ENCODE measurements at regions not wholly inside any gene's neighbourhood (a gene's known extent, or its start where the extent isn't known, plus 50 kb on each side); places are given as distances from the start of the nearest gene placed in this dataset.
"Not testable (repeated sequence)": the region's sequence is repeated elsewhere in the genome, so short reads cannot be mapped to it uniquely, and the experiment has no call there.

DNA sequence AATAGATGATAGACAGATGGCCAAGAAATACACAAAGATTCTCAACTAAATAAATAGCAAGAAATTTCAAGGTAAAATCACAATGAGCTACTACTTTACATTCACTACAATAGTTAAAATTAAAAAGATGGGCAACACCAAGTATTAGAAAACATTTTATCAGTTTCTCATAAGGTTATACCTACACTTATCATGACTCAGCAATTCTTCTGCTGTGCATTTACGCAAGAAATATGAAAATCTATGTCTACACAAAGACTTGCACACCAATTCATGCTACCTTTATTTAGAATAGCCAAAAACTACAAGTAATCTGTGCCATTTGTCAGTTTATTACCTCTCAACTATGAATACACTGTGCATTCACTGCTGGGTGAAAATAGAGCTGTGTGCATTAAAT is 937.4 kb upstream of the NRXN1 start:
- FAIRE-seq, result no peak

DNA sequence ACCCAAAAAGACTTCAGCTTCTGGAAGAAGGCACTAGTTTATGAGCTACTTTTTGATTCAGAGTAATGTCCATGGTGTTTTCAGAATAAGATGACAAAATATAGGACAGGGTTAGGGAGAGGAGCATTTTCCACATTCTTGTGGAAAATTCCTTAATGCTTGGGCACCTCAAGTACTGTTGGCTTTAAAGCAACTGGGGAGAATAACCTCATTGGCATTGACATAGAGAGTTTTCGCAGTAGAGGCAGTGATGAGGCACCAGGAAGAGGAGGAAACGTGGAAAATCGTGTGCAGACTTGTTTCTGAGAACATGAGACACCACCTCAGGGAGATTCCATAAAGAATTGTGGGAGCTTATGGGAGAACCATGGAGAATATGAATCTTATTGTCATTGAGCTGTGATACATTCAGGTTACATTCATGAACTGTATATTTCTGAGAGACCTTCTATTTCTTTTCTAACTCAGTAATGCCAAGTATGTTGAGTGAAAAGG is 929.0 kb upstream of the NRXN1 start:
- no peak for FAIRE-seq

DNA sequence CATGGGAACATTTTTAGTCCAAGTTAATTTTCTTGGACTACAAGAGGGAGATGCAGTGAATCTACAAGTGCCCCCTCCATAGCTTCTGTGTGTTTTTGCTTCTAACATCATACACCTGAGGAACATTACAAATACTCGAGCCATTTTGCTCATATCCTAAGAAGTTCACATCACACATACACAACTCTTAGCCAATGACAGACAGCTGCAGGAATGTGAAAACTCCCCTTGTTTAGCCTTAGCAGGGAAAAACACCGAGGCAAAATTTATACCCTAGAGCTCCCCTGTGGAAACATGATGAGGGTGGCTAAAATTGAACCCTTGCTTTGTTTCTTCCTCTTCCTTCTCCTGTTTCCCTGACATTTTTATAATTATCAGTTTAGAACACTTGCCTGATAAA is 928.3 kb upstream of the NRXN1 start:
- no peak for FAIRE-seq

DNA sequence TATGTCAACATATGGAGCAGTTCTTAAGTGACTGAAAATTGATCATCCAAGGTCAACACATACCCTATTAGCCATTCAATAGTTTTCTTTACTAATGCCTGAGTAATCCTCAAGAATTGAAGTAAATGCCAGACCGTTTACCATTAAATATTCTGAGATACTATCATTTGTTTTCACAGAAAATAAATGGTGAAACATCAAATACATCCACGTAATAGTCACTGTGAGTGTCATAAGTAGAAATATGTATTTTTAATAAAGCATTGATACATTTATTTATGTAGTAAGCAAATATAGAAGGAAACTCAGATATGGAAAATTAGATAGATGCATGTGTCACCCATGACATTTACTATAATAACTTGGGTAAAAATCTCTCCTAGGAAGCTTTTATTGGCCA is 927.8 kb upstream of the NRXN1 start:
- no peak for FAIRE-seq

DNA sequence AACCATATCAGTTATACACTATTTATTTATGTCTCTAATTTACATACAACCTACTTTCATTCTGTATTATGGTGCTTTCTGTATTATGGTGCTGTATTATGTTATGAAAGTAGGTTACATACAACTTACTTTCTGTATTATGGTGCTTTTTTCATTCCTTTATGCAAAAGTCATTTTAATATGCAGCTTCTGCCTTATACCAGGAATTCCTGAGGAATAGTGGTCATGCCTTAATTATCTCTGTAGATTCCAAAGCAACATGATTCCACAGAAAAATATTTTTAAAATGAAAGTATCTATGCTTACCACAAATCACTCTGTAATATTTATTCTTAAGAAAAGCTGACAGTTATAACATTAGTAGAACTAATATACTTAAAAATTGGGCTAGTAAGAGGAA is 922.0 kb upstream of the NRXN1 start:
- no peak for FAIRE-seq

DNA sequence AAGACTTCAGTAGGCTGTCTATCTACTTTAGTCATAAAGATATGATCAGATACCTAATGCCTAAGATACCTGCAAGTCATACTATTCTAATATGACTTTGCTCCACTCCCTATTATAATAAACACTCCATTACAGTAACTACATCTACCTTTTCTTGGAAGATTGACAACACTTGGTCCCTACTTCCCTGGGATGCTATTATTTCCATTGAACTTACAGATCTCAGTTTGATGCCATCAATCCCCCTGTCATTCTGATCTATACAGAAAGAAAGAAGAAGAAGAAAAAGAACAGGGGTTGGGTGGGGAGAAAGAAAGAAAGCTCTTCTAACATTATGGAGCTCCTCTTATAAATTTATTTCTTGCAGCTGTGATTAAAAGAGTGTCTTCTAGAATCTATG is 889.1 kb upstream of the NRXN1 start:
- FAIRE-seq, result no peak

DNA sequence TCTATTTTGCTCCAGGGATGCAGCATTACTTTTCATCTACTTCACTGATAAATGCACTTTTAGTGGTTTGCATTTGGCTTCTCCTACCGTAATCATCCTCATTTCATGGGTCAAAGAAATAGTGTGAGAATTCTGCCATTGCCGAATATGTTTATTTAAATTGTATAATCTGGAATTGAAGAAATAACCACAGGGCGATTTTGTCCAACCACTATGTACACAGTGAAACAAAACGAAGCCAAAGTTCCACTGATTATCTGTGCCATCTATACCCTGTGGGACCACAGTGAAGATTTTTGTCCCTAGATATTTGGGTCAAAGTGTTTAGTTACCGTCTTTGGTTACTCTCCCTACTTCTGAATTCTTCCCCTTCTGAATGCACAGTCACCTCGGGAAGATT is 888.6 kb upstream of the NRXN1 start:
- FAIRE-seq, result no peak

DNA sequence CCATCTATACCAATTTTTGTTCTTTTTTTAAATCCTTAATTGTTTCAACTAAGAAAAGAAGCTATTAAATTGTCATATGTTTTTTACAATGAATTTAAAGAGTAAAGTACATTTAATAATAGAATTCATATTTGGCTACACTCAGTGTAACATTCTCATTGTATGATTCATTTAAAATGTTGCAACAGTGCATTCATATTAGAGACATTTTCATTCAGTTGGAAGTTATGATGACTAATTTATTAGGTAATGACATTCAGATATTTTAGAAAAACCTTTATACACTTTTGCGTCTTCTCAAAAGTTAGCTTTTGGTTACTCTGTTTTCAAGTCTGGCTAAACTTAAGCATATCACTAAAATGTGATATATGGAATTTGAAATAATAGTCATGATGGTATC is 887.5 kb upstream of the NRXN1 start:
- FAIRE-seq, result no peak

DNA sequence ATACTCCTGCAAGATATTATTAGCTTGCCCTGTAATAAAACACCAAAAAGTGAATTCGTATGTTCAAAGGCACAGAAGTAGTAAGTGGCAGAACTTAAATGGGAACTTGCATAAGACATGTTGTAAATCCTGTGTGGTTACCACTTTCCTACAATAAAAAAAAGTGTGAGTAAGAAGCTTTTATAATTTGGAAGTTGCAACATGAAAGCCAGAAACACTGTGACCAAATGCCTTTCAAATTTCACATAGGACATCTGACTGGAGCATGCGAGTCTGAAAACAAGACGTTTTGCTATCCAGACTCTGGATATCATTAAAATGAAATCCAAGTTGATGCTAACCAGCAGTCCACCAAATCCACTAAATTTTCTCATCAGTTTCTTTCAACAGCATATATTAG is 886.2 kb upstream of the NRXN1 start:
- FAIRE-seq, result no peak

DNA sequence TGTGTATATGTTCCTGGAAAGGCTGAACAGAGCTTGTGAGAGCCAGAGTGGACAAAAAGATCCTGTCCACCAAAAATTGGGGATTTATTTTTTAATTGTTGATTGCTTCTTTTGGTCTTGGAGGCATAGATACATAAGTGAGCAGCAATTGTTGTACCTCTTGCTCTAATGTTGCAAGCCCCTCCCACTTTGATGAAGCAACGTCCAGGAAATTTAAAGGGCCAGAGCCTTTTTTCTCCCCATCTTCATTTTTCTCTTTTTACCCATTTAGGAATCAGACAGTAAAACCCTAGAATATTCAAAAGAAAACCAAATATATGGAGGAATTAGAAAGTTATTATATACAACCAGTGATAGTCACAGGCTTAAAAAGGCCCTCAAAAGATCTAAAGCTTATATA is 871.8 kb upstream of the NRXN1 start:
- FAIRE-seq, result no peak

DNA sequence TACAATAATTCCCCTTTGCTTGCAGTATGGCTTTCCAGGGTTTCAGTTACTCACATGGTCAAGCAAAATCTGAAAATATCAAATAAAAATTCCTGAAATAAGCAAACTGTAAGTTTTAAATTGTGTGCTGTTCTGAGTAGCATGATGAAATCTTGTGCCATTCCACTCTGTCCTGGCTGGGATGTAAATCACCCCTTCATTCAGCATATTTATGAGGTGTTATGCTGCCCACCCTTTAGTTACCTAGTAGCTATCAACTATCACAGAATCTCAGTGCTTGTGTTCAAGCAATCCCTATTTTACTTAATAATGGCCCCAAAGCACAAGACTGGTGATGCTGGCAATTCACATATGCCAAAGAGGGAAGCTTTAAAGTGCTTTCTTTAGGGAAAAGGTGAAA is 867.7 kb upstream of the NRXN1 start:
- no peak for FAIRE-seq

DNA sequence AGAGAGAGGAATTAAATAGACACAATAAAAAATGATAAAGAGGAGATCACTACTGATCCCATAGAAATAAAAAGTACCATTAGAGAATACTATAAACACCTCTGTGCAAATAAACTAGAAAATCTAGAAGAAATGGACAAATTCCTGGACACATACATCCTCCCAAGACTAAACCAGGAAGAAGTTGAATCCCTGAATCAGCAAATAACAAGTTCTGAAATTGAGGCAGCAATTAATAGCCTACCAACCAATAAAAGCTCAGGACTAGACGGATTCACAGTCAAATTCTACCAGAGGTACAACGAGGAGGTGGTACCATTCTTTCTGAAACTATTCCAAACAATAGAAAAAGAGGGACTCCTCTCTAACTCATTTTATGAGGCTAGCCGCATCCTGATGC is 862.7 kb upstream of the NRXN1 start:
- not testable (repeated sequence) for FAIRE-seq

DNA sequence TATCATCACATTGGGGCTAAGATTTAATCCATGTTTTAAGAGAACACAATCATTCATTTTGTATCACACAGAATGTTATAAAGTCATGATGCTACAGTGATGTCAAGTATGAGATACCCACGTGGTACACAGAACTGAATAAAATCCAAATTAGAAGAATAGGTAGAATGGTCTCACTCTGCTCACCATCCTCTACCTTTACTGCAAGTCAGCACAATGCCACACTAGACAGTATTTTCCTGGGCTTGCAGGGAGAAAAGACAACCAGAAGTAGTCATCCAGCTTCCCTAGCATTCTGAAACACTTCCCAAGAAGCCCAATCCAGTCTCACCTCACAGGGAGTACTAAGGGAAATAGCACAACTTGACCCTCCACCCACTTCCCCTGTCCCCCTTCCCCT is 856.2 kb upstream of the NRXN1 start:
- no peak for FAIRE-seq

DNA sequence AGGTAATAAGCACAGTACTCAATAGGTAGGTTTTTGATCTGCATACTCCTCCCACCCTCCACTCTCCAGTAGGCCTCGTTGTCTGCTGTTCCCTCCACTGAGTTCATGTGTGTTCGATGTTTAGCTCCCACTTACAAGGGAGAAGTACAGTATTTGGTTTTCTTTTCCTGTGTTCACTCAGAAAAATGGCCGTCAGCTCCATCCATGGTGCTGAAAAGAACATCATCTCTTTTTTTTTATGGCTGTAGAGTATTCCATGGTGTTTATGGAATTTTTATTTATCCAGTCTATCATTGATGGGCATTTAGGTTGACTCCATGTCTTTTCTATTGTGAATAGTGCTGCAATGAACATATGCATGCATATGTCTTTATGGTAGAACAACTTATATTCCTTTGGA is 849.7 kb upstream of the NRXN1 start:
- no peak for FAIRE-seq

DNA sequence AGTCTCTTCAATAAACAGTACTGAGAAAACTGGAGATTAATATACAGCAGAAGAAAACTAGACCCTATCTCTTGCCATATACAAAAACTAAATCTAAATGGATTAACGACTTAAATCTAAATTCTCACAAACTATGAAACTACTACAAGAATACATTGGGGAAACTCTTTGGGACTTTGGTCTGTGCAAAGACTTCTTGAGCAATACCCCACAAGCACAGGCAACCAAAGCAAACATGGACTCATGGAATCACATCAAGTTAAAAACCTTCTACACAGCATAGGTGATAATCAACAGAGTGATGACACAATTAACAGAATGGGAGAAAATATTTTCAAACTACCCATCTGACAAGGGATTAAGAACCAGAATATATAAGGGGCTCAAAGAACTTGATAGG is 848.2 kb upstream of the NRXN1 start:
- FAIRE-seq, result no peak

DNA sequence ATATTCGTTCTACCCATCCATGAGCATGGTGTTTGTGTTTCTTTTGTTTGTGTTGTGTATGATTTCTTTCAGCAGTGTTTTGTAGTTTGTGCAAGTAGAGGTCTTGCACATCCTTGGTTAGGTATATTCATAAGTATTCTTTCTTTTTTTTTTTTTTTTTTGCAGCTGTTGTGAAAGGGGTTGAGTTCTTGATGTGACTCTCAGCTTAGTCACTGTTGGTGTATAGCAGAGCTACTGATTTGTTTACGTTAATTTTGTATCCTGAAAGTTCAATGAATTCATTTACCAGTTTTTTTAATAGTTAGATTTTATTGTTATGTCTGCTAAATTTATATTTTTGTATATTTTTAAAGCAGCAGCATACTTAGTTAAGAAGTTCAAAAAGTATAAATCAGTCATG is 834.4 kb upstream of the NRXN1 start:
- FAIRE-seq, result no peak

DNA sequence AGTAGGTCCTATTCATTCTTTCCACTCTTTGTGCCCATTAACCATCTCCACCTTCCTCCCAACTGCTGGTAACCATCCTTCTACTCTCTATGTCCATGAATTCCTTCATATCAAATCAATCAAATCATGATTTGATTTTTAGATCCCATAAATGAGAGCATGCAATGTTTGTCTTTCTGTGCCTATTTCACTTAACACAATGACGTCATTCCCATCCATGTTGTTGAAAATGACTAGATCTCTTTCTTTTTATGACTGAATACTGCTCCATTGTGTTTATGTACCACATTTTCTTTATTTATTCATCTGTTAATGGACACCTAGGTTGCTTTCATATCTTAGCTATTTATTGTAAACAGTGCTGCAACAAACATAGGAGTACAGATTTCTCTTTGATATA is 827.3 kb upstream of the NRXN1 start:
- FAIRE-seq, result no peak

DNA sequence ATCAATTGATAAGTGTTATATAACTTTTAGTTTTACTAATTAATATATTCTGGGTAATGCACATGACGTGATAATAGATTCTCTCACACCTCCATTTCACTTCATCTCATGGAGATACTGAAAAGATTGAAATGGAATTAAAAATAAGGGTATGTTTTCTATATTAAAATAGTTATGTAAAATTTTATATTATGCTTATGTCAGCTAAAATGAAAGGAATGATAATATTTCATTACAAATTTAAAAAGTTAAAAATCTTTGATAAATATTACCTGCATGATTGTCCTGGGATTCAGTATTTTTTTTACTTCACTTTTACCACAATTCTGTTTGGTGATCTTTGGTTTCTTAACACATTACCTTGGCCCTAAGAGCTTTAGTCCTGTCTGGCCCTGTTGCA is 823.8 kb upstream of the NRXN1 start:
- FAIRE-seq, result peak; percentile 24

DNA sequence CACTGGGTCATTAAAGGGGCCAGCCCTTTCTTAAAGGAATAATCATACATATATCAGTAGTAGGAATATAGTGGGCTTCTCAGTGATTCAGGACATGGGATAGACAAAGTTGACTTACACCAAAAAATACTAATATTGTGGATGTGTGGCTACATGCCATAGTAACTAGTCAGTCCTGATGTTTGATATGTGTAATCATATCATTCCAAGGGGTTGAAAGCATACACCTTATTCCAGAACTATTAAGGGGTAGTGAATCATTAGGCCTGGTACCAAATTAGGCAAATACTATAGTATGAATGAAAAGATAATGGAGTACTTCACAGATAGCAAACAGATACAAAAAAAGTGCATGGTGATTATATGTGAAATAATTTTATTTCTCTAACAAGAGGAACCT is 814.9 kb upstream of the NRXN1 start:
- no peak for FAIRE-seq

DNA sequence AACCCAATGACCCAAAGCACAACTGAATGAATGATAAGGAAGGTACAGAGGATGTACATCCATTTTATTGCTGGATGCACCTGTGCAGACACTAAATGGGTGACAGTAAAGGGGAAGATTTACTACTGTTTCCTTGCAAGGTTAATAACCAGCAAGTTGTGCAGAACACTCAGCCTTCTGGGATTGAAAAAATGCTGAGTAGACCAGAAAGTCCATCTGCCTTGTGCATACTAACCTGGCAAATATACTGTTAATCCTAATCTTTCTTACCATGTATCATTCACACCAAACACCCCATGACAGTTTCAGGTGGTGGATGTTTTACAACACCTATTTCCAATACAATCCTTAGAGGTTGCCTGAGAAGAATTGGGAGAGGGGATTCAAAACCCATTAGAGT is 814.1 kb upstream of the NRXN1 start:
- no peak for FAIRE-seq

DNA sequence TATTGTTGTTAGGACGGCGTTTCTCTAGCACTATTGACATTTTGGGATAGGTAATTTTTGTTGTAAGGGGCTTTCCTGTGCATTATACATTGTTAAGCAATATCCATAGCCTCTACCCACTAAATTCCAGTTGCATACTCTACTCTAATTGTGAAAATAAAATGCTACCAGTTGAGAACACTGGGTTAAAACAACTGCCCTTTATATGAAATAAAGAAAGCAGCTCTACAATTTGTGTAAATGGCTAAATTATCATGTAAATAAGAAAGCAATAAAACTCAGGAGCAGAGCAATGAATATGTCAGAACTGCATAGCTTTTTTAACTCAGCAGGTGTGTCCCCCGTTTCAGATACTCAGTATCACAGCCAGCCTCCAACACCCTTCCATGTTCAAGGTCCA is 812.7 kb upstream of the NRXN1 start:
- FAIRE-seq, result no peak

DNA sequence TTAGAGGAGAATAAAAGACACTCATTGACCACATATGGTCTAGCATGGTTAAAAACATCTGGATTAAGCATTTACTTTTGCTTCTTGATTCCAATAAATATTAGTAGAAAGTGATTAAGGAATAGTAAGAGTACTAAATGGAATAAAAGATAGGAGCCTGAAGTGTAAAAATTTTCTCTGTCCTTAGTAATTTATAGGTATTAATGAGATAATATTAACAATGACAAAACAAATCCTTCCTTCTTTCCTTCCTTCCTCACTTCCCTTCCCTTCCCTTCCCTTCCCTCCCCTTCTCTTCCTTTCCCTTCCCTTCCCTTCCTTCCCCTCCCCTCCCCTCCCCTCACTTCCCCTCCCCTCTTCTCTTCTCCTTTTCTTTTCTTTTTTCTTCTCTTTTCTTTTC is 797.5 kb upstream of the NRXN1 start:
- FAIRE-seq, result no peak

DNA sequence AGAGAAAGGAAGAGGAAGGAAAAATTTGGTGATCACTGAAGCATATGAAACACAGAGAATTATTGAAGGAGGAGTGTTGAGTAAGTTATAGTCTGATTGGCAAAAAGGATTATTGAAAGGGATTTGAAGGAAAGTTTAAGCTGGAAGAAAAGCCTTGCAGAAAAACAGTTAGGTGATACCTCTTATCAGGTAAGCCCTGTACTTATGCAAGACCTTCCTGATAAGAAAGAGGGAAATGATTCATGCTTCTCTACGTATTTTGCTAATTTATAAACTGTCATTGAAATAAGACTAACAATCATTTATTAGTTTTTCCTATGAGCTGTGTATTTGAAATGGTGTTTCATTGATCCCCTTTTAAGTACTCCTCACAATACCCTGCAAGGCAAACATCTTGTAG is 793.9 kb upstream of the NRXN1 start:
- FAIRE-seq, result no peak

DNA sequence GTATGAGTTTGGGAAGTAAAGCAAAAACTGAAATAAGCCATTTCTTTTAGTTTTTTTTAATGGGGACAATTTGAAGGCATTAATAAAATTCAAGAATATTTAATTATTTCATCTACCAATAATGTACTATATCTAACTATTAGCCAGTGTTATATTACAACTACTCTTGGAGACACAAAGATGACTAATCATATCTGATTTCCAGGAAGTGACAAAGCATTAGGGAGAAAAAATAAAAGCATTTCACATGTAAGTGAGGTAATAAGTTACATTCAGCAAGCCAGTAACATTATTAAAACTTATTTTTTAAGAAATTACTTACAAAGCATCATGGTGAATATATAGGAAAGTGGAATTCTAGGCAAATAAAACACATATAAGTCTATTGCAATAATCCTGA is 781.3 kb upstream of the NRXN1 start:
- FAIRE-seq, result no peak

DNA sequence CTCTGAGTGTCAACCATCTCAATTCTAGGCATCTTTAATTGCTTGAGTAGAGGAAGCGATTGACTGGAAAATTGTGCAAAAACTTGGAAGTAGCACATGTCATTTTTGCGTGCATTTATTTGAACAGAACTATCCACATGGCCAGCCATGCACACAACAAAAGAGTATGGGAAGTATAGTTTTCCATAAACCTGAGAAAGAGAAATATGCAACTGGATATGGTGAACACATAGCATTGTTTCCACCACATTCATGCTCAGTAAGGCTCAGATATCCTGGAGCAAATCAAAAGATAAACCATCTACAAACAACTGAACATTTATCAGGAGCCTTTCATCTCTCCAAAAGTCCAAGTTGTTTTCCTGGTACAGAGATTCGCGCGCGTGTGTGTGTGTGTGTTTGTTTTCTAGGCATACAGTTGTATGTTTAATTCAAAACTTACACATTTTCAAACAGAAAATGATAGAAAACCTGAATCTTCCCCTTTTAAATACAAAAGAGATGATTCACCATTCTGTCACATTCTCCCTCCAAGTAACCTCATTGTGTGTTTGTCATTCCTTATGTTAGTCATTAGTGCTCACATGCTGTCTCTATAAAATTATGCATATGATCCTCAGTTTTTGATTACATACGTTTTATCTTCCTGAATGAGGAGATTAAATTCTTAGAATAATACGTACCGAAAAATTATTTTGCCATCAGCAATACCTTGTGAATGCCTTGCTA is 780.4 kb upstream of the NRXN1 start:
- FAIRE-seq, result no peak
